PC-9 (cell line): ENCODE measurements at regions not wholly inside any gene's neighbourhood (a gene's known extent, or its start where the extent isn't known, plus 50 kb on each side); places are given as distances from the start of the nearest gene placed in this dataset.

Experiments used
- CTCF ChIP-seq: fragments of 200-600 bp; sonication (generic); conservative IDR thresholded peaks from 2 replicates; pipeline ENCODE4 v1.6.1; 2017; ENCODE audit warnings: mixed run types, antibody characterized with exemption, mild to moderate bottlenecking, moderate library complexity
- EZH2 ChIP-seq: fragments of 200-600 bp; sonication (generic); IDR thresholded peaks from 2 replicates; pipeline ENCODE4 v1.8.0; 2017; ENCODE audit warnings: antibody characterized with exemption, low read depth

- TF ChIP-seq CTCF, result no peak
- TF ChIP-seq EZH2, result no peak
Observed at GRCh38 chr11:131253656-131254151, 116.7 kb upstream of the NTM start.
